ENCODE measurements at regions not wholly inside any gene's neighbourhood (a gene's known extent, or its start where the extent isn't known, plus 50 kb on each side); places are given as distances from the start of the nearest gene placed in this dataset.

DNA sequence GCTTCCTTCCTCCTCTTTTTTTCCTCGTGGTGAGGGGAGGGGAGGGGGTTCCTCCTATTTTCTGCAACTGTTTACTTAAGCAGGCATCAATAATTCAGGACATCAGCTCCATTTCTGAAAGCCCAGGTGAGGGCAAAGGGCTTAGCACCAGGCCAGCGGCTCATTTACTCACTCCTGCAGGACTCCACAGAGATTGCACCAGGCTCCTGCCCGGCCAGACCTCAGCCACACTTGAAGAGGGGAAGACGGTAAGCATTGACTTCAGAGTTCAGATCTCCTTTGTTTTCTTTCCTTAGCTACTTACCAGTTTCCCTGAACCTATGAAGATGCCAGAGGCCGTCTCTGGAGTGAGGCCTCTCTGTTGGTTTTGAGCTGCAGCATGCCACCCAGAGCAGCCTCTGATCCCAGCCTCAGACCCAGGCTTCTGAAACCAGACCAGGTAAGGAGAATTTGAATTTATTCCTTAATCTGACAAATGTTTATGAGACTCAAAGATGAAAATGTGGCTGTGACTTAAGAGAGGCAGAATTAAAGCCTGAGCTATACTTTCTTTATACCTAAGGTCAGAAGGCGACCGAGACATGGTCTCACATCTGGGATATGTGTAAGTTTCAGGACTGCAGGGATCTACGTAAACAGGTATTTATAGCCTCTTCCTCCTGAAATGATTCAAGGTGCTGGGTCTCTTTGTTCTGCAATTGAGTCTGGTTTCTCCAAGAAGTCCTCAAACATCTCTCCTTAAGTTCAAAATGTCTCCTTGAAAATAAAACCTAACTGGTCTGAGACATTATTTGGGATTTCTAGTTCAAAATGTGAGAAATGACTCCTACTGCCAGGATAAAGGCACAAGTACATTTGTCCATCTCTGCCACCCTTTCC, 272.5 kb upstream of the RUNX1 start:
- TF ChIP-seq, protein P1, sequence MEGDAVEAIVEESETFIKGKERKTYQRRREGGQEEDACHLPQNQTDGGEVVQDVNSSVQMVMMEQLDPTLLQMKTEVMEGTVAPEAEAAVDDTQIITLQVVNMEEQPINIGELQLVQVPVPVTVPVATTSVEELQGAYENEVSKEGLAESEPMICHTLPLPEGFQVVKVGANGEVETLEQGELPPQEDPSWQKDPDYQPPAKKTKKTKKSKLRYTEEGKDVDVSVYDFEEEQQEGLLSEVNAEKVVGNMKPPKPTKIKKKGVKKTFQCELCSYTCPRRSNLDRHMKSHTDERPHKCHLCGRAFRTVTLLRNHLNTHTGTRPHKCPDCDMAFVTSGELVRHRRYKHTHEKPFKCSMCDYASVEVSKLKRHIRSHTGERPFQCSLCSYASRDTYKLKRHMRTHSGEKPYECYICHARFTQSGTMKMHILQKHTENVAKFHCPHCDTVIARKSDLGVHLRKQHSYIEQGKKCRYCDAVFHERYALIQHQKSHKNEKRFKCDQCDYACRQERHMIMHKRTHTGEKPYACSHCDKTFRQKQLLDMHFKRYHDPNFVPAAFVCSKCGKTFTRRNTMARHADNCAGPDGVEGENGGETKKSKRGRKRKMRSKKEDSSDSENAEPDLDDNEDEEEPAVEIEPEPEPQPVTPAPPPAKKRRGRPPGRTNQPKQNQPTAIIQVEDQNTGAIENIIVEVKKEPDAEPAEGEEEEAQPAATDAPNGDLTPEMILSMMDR (IDR thresholded peaks at IDR 0.05; ENCODE audit: low read depth, low read length) = no peak
- no peak for TF ChIP-seq POLR2A (IDR thresholded peaks at IDR 0.05; ENCODE audit: extremely low read depth, insufficient read length)
- TF ChIP-seq MYC (IDR thresholded peaks at IDR 0.05; ENCODE audit: low read depth, low read length) = no peak
